HG02763 (cell line): ENCODE measurements at regions not wholly inside any gene's neighbourhood (a gene's known extent, or its start where the extent isn't known, plus 50 kb on each side); places are given as distances from the start of the nearest gene placed in this dataset.
"Not testable (repeated sequence)": the region's sequence is repeated elsewhere in the genome, so short reads cannot be mapped to it uniquely, and the experiment has no call there.

Source experiments
- ATAC-seq: cut with Tn5 transposase; IDR thresholded peaks from one replicate; pipeline ENCODE4 v1.9.1; 2021; ENCODE audit warnings: mild to moderate bottlenecking, moderate library complexity; ENCODE audit not compliant: unreplicated experiment

DNA sequence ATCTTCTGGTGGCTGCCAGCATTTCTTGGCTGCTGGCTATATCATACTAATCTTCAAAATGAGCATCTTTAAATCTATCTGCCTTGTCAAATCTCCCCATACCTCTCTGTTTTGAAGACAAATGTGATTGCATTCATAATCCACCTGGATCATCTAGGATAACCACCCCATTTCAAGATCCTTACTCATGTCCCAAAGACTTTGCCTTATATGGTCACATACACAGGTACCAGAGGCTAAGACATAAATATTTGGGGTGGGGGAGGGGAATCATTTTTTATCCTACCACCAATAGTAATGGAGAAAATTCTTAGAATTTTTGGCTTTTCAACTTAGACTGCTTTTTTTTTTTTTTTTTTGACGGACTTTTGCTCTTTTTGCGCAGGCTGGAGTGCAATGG is 970.8 kb downstream of the PLOD2 start:
- no peak for ATAC-seq

DNA sequence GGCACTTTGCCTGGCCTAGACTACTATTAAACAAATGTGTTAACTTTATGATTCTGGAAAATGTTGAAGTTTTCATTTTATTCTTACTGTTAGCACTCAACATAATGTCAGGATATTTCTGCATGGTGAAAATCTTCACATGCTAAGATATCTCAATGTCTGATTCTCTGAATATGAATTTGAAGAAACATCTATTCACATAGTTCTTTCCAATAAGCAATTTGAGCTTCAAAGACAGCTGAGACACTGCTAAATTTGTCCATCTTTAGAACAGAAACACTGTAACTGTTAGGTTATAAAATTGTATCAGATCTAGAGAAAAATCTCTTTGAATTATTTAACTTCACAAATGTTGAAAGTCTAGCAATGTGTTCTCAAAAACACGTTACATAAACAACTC is 970.2 kb downstream of the PLOD2 start:
- ATAC-seq = no peak

DNA sequence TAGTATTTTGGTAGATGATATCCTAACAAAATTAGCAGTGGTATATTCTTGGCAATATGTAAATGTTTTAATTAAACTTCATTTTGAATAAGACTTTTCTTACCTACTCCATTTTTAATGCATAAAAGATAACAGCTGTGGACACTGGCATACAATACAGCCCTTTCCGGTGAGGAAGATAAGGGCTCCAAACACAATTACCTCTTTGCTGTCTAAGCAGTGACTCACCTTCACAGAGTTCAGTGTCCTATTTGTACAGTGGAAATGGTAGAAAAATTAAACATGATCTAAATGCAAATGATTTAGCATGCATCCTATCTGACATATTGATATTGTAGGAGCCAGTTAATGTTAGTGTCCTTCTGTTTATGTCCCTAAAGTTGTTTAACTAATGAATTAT is 969.4 kb downstream of the PLOD2 start:
- no peak for ATAC-seq

DNA sequence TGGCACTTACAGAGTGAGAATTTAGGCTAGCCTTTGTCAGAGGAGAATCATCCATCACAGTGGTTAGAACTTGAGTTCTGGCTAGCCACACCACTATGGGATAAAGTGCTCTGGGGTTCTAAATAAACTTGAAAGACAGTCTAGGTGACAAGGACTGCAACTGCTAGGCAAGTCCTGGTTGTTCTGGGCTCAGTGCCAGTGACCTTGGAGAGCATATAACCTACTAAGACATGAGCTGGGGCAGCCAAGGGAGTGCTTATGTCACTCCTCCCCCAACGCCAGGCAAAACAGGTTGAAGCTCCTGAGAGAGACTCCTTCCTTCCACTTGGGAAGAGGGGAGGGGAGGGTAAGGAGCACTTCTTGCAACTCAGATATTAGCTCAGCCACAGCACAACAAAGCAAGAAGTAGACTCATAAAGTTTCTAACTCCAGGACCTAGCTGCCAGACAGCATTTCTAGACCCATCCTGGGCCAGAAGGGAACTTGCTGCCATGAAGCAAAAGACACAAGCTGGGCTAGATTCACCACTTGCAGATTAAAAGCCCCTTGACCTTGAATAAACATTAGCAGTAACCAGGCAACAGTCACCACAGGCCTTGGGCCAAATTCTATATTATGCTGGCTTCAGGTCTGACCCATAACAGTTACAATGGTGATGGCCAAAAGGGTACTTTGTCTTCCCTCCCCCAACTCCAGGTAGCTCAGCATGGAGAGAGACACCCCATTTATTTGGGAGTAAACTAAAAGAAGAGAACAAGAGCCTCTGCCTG is 963.7 kb downstream of the PLOD2 start:
- no peak for ATAC-seq

DNA sequence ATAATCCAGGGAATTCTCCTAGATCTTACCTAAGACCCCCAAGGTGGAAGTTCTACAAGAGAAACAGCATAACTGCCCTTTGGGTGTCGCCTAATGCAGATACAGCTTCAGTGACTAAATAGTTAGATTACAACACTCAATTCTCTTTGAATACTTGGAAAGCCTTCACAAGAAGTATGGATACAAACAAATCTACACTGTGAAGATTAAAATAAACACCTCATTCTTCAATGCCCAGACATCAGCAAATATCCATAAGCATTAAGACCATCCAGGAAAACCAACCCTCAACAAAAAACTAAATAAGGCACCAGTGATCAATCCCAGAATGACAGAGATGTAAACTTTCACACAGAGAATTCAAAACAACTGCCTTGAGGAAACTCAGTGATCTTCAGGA is 963.2 kb downstream of the PLOD2 start:
- ATAC-seq = no peak

DNA sequence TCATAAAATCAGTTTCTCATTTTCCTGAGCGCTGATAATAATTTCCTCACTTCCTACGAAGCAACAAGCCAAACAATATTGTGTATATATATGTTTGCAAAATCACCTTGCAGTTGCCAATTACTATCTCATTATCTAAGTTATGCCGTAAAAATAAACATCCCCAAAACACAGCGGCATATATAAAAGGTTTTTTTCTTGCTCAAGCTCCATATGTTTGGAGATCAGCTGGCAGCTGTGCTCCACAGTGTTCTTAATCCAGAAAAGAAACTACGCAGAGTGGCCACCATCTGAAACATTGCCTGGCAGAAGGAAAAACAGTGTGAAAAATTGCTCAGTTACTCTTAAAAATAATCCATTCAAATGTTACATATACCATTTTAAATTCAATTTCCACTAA is 951.4 kb downstream of the PLOD2 start:
- ATAC-seq = no peak

DNA sequence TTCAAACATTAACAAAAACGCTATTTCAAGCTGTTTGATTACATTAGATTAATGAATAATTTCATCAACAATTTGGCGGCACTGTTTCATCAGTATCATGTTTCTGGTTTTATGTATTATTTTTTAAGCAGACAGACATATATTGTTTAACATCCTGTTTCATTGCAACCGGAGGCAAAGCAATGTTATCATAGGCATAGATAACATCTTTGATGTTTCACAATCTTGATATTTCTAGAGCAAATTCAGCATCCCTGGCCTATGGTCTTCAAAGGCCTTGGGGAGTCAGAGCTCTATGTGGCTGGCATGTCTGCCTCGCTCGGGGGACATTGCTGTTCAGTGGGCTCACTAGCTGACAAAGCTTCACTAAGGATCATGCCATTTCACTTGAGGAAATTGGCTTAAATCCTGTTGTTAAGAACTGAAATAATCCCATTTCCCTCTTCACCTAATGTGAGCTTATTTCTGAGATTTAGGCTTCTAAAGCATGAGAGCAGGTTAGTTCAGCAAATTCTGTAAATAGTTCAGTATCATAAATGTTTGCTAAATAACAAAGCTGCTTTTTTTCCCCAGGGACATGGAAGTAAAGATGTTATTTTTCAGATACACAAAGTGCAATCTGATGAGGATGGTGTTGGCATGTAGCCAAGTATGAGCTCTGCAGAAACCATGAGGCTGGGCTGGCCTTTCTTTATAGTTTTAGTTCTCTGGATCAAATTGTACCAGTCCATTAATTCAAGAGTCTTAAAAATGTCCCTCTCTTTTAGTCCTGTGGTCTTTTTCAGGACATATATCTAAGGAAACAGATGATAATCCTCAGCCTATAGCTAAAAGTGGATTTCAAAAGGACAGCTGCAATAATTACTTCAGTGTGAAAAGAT is 941.4 kb downstream of the PLOD2 start:
- no peak for ATAC-seq

DNA sequence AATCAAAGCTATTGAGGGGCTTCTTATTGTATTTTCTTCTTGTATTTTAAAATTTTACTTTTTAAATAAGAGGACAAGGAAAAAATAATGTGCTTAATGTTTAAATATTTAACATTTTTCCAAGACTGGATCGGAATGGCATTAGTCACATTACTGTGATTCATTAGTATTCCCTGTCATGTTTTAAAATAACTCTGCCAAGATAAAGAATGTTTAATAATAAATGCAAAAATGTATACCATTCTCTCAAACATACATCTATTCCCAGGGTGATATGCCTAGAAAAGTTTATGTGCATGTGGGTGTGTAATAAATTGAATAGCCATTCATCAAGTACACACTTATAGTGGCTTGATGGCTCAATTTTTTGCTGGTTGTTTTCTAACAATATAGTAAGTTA is 936.1 kb downstream of the PLOD2 start:
- ATAC-seq = no peak

DNA sequence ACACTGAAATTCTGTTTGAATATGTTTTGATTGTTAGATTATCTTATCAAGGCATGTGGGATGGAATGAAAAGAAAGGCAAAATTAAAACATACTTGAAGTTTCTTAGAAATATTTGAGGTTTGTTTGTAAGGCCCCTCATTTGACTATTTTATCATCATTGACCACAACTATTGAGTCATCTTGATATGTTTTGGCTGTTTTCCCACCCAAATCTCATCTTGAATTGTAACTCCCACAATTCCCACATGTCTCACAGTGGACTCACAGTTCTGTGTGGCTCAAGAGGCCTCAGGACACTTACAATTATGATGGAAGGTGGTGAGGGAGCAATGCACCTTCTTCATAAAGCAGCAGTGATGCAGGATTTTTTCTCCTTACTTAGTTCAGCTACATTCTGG is 917.1 kb downstream of the PLOD2 start:
- no peak for ATAC-seq

DNA sequence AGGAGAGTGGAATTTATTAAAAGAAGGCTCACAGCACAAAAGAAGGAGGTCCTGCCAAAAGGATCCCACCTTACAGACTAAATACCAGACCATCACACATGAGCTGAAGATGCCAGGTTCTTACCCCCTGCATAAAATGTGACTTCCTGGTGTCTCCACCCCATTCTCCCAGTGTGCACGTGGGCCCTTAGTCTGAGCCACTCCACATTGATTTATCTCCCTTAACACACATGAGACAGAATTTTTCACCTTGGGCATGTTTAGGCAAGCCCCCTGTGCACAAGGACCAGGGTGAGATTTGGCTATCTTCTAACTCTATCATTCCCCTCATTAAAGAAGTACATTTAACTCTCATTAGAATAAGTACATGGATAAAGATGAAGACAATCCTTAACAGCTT is 916.7 kb downstream of the PLOD2 start:
- no peak for ATAC-seq

DNA sequence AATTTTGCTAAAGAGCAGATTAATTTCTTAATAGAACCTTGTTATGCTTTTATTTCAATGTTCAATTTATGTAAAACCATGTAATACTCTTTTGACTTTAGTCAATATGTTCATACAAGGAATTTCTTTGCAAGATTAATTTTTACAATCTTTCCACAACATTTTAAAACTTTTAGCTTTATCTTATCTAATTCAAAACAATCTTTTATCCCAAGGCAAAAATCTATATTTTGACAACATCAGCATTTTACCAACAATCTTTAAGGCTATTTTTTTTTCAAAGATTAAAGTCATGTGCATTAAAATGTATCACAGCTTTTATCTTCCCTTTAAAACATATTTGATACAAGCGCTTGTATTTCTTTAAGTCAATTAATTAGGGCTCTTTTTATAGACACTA is 914.7 kb downstream of the PLOD2 start:
- ATAC-seq = no peak

DNA sequence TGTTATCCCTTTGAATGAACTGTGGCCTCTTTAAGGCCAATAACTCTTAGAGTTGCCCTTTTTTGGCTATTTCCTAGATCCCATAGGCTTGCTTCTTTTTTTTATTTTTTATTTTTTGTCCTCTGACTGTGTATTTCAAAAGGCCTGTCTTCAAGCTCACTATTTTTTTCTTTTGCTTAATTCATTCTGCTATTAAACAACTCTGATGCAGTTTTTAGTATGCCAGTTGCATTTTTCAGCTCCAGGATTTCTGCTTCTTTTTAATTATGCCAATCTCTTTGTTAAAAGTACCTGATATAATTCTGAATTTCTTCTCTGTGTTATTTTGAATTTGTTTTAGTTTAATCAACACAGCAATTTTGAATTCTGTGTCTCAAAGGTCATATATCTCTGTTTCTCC is 912.1 kb downstream of the PLOD2 start:
- ATAC-seq = no peak

DNA sequence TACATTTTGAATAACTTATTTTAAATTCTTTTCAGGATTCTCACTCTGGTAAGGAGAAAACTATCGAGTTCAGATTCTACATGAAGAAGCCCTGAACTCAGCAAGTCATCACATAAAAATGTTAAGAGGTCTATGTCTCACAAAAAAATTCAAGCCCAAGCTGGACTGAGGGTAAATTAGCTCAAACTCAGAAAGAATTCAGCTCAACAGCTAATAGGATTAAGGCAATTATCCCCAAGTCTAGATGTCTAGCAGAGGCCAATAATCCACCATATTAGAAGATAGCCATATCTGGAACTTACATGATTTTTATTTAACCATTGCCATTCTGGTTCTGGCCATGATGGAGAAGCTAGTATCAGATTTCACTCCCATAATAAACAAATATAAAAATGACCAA is 909.7 kb downstream of the PLOD2 start:
- ATAC-seq = no peak

DNA sequence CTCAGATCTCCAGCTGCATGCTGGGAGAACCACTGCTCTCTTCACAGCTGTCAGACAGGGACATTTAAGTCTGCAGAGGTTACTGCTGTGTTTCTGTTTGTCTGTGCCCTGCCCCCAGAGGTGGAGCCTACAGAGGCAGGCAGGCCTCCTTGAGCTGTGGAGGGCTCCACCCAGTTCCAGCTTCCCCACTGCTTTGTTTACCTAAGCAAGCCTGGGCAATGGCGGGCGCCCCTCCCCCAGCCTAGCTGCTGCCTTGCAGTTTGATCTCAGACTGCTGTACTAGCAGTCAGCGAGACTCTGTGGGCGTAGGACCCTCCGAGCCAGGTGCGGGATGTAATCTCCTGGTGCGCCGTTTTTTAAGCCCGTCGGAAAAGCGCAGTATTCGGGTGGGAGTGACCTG is 903.0 kb downstream of the PLOD2 start:
- ATAC-seq = not testable (repeated sequence)

DNA sequence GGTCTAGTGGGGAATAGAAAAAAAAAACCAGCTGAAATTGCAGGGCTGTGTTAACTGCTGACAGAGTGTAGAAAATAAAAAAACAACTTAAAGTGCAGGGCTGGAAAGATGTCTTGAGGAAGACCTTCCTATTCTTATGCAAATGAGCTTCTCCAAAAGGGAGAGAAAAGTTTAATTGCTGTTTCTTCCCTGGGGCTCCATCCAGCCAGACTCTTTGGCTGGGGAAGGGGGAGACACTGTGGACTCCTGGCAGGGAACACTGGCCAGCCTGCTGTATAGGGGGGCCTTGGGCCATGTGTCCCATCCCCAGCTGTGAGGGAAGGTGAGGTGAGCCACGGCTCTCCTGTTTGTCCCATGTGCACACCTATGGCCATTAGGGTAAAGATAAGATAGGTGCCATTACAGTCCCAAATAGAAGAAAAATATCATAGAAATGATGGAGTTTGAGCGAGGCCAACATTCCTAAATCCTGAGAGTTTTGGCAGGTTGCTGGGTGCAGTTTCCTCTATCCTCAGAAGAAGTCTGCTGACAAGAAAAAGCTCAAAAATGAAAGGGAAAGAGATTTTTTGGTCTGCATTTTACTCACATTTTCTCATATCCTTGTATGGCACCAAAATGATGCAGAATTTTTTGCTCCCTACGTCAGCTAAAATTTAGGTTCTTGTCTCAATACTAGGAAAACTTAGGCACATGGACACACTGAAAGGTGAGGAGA is 901.7 kb downstream of the PLOD2 start:
- ATAC-seq = no peak

DNA sequence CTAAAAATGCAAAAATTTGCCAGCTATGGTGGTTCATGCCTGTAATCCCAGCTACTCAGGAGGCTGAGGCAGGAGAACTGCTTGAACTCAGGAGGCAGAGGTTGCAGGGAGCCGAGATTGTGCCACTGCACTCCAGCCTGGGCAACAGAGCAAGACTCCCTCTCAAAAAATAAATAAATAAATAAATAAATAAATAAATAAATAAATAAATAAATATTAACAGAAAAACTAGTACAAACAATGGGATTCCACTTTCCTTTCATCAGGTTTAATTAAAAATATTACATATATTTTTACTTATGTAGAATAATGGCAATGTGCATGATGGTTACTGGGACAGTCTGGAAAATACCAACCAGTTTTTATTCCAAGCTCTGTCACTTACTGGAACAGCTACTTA is 897.5 kb downstream of the PLOD2 start:
- not testable (repeated sequence) for ATAC-seq

DNA sequence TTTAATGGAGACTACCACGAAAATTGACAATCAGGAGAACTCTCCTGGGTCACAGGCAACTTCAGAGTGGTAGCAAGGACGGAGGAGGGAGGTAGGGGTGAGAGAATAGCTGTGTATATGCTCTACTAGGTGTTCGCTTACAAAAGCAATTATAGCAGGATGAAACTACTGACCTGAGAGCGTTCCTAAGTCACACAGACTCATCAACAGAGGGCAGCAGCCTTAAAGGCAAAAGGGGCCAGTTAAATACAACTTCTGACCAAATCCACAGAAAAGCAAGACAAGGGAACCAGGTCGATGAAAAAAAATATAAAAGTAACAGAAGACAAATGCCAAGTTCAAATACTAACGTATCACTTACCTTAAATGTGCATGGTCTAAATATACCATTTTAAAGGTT is 894.6 kb downstream of the PLOD2 start:
- ATAC-seq = no peak

DNA sequence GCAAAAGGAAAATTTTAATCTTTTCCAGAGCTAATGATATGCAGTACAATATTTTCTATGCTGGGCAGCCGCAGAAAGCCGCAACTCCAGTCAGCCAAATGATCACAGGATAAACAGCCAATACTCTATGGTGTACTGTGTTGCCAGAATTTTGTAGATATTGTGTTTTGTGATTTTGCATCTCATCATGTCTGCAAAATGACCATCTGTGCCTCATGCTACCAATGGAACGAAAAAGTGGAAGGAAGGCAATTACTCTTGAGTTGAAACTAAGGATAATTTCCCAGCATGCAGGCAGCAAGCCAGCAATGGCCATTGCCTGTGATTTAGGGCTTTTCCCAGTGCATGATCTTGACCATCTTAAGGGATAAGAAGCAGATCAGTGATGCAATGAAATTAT is 891.9 kb downstream of the PLOD2 start:
- ATAC-seq = no peak

DNA sequence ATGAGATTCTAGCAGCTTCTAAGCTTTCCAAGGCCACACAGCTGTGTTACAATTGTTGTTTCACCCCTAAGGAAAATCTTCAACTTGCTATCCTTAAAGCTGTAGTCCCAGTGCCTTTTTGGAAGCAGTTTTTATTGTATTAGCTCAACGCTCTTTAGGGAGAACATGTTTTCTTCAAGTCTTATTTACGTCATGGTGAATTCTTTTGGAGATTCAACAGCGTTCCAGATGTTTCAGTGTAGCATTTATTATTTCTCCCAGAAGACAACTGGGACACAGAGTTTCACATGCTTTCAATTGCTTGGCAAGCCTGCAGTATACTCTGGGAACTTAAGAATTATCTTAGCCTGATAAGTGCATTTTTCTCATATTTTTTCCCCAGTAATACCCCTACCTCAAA is 888.3 kb downstream of the PLOD2 start:
- no peak for ATAC-seq

DNA sequence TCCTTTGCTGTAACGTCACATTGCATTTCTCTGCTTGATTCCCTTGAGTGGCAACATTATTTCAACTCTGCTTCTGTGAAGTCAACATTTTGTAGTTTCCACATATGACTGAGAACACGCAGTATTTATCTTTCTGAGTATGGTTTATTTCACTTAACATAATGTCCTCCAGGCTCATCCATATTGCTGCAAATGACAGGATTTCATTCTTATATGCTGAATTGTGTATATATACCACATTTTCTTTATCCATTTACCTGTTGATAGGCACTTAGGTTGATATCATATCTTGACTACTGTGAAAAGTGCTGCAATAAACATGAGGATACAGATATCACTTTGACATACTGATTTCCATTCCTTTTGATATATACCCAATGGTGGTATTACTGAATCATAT is 878.5 kb downstream of the PLOD2 start:
- no peak for ATAC-seq

DNA sequence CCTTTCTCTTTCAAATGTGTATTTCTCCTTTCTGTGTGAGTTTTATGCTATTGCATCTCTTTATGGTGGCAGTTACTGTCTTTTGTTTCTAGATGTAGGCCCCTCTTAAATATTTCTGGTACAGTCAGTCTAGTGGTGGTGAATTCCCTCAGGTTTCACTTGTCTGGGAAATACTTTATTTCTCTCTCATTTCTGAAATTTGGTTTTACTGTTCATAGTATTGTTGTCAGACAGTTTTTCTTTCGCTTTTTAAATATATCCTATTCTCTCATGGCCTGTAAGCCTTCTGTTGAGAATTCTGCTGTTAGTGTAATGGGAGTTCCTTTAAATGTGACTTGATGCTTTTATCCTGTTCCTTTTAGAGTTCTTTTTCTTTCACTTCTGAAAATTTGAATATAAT is 874.0 kb downstream of the PLOD2 start:
- no peak for ATAC-seq

DNA sequence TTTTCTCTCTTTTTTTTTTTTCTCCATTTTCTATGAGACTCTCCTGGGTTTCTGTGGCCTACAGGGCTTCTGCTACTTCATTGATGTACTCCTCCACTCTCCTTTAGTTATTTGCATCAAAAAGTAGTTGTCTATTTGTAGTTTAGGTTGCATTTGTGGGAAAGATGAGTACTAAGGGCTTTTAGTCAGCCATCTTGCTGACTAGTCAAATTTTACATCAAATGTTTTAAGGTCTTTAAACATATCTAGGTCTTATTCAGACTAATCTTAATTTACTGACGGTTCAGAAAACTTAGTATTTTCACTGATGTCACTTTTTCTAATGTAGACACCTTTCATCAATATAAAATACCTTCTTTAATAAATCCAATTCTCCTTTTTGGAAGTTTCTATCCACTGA is 871.0 kb downstream of the PLOD2 start:
- no peak for ATAC-seq
